ENCODE measurements at regions not wholly inside any gene's neighbourhood (a gene's known extent, or its start where the extent isn't known, plus 50 kb on each side); places are given as distances from the start of the nearest gene placed in this dataset.

DNA sequence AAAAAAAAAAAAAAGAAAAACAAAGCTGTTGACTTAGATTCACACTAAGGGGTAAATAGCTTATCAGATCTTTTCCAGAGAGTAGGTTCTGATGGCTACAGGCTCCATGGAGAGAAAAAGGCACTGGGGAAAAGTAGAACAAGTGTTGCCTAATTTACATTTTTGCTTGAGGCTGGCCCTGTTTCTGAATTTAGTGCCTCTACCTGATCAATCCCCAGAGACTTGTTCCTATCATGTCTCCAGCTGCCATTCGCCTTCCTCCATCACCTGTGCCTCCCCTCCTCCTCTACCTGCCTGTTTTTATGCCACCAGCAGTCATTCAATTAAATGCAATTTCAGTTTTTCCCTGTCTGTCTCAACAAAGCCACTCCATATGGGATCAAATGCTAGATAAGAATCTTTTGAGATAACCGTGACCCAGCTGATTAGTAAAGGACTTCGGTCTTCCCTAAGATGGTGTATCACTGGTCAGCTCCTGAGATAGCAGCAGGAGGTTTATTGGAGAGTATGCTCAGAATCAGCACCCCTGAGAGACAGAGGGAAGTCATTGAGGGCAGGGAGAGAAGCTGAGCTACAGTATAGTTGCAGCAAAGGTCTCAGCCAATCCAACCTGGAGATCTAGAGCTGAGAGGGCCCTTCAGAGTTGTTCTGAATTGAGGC is 88.1 kb upstream of the GADL1 start:
- no peaks in the 10 kb centered on the region for H3K9me3 Mint-ChIP-seq
- no peaks in the 10 kb centered on the region for H3K36me3 Mint-ChIP-seq (ENCODE audit: low read depth)
- TF ChIP-seq CTCF (IDR thresholded peaks at IDR 0.05): no peak
- no peak overlapping the region for H3K4me3 Mint-ChIP-seq
- ChIA-PET CTCF (no interaction called here), POLR2A (interaction anchor here (0.6 kb wide), 1 partner anchor 17 kb away, joined by 3 read pairs; no protein-coding TSS in a partner anchor)
- DNase-seq: no peak
- peaks cover 1% of the 10 kb centered on the region for H3K27me3 Mint-ChIP-seq
- no peaks in the 10 kb centered on the region for H3K4me1 Mint-ChIP-seq (ENCODE audit: low read depth)
- ATAC-seq: no peak
- no peak overlapping the region for H3K27ac Mint-ChIP-seq
- intact Hi-C loops (cut with micrococcal nuclease): no loop called here

DNA sequence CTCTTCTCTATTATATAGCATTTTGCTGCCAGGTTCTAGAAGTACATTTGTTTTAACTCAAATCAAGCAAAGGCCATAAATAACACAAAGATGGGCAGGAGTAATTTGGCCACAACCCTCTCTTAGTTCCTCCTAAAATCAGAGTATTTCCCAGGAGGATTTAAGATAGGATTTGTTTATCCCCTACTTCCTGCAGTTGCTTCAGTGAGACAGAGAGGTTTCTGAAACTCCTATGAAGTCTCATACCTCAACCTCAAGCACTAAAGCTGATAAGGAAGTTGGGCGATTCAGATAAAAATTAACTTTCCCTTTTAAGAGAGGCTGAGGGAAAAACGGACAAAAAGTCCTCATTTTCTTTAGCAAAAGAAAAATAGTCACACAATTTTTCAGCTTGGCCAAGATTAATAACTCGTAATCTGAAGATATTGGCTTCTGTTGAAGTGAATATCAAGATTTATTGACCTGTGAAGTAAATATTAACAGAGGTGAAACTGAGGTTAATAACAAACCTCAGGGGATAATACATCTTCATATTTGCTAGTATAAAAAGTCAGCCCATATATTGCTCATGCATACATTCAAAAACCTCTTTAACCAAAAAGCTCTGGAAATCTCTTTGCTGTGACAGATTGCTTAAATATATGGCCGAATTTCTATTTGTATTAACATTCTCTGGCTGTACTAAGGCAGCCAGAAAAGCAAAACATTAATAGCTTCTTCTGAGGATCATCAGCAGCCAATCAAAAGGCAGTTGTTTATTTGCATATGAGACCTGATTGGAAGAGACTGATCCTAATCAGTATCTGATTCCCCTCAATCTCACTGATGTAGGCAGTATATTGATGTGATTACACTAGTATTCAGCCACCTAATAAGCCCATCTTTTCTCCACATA is 90.6 kb upstream of the GADL1 start:
- no peak overlapping the region for H3K4me3 Mint-ChIP-seq
- H3K27me3 Mint-ChIP-seq: peaks cover 12% of the 10 kb centered on the region
- intact Hi-C loops (cut with micrococcal nuclease): no loop called here
- no peaks in the 10 kb centered on the region for H3K9me3 Mint-ChIP-seq
- ATAC-seq: no peak
- ChIA-PET POLR2A (no interaction called here), CTCF (no interaction called here)
- DNase-seq: no peak
- no peaks in the 10 kb centered on the region for H3K4me1 Mint-ChIP-seq (ENCODE audit: low read depth)
- H3K36me3 Mint-ChIP-seq (ENCODE audit: low read depth): no peaks in the 10 kb centered on the region
- no peak for TF ChIP-seq CTCF (IDR thresholded peaks at IDR 0.05)
- H3K27ac Mint-ChIP-seq: no peak overlapping the region

DNA sequence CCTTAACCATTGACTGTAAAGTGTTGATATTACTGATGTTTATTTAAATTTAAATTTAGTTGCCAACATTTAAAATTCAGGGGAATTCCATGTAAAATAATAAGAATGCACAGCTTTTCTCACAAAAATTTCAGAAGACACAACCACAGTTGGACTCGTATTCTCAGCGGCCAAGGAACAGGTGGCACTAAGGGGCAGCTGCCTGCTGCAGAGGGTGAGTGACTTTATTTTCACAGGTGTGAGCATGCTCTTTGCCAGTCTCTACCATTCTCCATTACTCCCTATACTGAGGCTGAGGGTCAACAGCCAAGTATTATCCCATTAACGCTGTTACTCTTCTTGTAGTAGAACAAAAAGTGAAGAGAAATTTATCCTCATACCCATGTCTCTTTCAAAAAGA is 92.1 kb upstream of the GADL1 start:
- Mint-ChIP-seq H3K36me3 (ENCODE audit: low read depth) (no peaks in the 10 kb centered on the region), H3K27ac (no peak overlapping the region), H3K9me3 (no peaks in the 10 kb centered on the region), H3K27me3 (peaks cover 14% of the 10 kb centered on the region), H3K4me1 (ENCODE audit: low read depth) (no peaks in the 10 kb centered on the region), H3K4me3 (no peak overlapping the region)
- ChIA-PET POLR2A (no interaction called here), CTCF (interaction anchor here (1.5 kb wide), 1 partner anchor 12 kb away, joined by 3 read pairs; no protein-coding TSS in a partner anchor)
- intact Hi-C loops (cut with micrococcal nuclease): no loop called here
- ATAC-seq: no peak
- no peak for TF ChIP-seq CTCF (IDR thresholded peaks at IDR 0.05)
- DNase-seq: no peak

- CTCF ChIA-PET: no interaction called here
- DNase-seq: no peak
- Mint-ChIP-seq H3K27me3 (peaks cover 16% of the 10 kb centered on the region), H3K27ac (no peak overlapping the region), H3K4me1 (ENCODE audit: low read depth) (no peaks in the 10 kb centered on the region), H3K36me3 (ENCODE audit: low read depth) (no peaks in the 10 kb centered on the region), H3K4me3 (no peak overlapping the region), H3K9me3 (peaks cover 5% of the 10 kb centered on the region)
- no peak for TF ChIP-seq CTCF (IDR thresholded peaks at IDR 0.05)
- intact Hi-C loops (cut with micrococcal nuclease): no loop called here
- POLR2A ChIA-PET: interaction anchor here (1.1 kb wide), 1 partner anchor 108 kb away, joined by 3 read pairs; no protein-coding TSS in a partner anchor
- no peak for ATAC-seq
These were observed 94.3 kb upstream of the GADL1 start for GRCh38 chr3:30988769-30989168.
